ENCODE measurements at regions not wholly inside any gene's neighbourhood (a gene's known extent, or its start where the extent isn't known, plus 50 kb on each side); places are given as distances from the start of the nearest gene placed in this dataset.
A peak's percentile ranks its signal among the peaks of the same experiment; 100 is the strongest.

- no peak for DNase-seq (ENCODE audit: low read depth in 1 of 2, low spot score in 1 of 2)
- no peak overlapping the region for H3K4me3 ChIP-seq
- no peaks in the 10 kb centered on the region for H3K4me1 ChIP-seq (ENCODE audit: low read depth)
- TF ChIP-seq CTCF (IDR thresholded peaks at IDR 0.05; ENCODE audit: low read depth, low read length), result no peak
- no peaks in the 10 kb centered on the region for H3K9me3 ChIP-seq (ENCODE audit: low read depth)
- no peaks in the 10 kb centered on the region for H3K36me3 ChIP-seq
- no peaks in the 10 kb centered on the region for H3K27me3 ChIP-seq
- H3K27ac ChIP-seq, result no peak overlapping the region
These were observed 695.7 kb downstream of the CENPC start for GRCh38 chr4:66849596-66849995.

GRCh38 chr4:66842724-66843088 is 702.6 kb downstream of the CENPC start:
- no peak overlapping the region for H3K4me3 ChIP-seq
- TF ChIP-seq CTCF (IDR thresholded peaks at IDR 0.05; ENCODE audit: low read depth, low read length), result no peak
- H3K36me3 ChIP-seq, result no peaks in the 10 kb centered on the region

GRCh38 chr4:66842026-66842723 is 703.1 kb downstream of the CENPC start:
- no peaks in the 10 kb centered on the region for H3K9me3 ChIP-seq (ENCODE audit: low read depth)
- no peaks in the 10 kb centered on the region for H3K27me3 ChIP-seq
- H3K4me3 ChIP-seq, result no peak overlapping the region
- no peaks in the 10 kb centered on the region for H3K36me3 ChIP-seq
- no peak for TF ChIP-seq CTCF (IDR thresholded peaks at IDR 0.05; ENCODE audit: low read depth, low read length)
- H3K4me1 ChIP-seq (ENCODE audit: low read depth), result no peaks in the 10 kb centered on the region
- DNase-seq (ENCODE audit: low read depth in 1 of 2, low spot score in 1 of 2), result no peak
- H3K27ac ChIP-seq, result no peak overlapping the region

More at GRCh38 chr4:66842724-66843088, 702.6 kb downstream of the CENPC start:
- no peaks in the 10 kb centered on the region for H3K27me3 ChIP-seq
- DNase-seq (ENCODE audit: low read depth in 1 of 2, low spot score in 1 of 2), result no peak
- no peaks in the 10 kb centered on the region for H3K4me1 ChIP-seq (ENCODE audit: low read depth)
- no peaks in the 10 kb centered on the region for H3K9me3 ChIP-seq (ENCODE audit: low read depth)
- H3K27ac ChIP-seq, result no peak overlapping the region

- TF ChIP-seq CTCF (IDR thresholded peaks at IDR 0.05; ENCODE audit: low read depth, low read length), result no peak
- DNase-seq (ENCODE audit: low read depth in 1 of 2, low spot score in 1 of 2), result no peak
- no peaks in the 10 kb centered on the region for H3K36me3 ChIP-seq
- H3K27me3 ChIP-seq, result no peaks in the 10 kb centered on the region
- H3K27ac ChIP-seq, result no peak overlapping the region
- H3K9me3 ChIP-seq (ENCODE audit: low read depth), result no peaks in the 10 kb centered on the region
- no peaks in the 10 kb centered on the region for H3K4me1 ChIP-seq (ENCODE audit: low read depth)
- no peak overlapping the region for H3K4me3 ChIP-seq
These were observed 705.1 kb downstream of the CENPC start for GRCh38 chr4:66840178-66840577.

GRCh38 chr4:66837279-66837922 is 707.9 kb downstream of the CENPC start:
- Histone ChIP-seq H3K4me1 (ENCODE audit: low read depth) (no peaks in the 10 kb centered on the region), H3K27ac (no peak overlapping the region), H3K4me3 (no peak overlapping the region), H3K27me3 (no peaks in the 10 kb centered on the region), H3K36me3 (no peaks in the 10 kb centered on the region), H3K9me3 (ENCODE audit: low read depth) (no peaks in the 10 kb centered on the region)
- peak in 1 of 2 donors; percentile 1 for DNase-seq (ENCODE audit: low read depth in 1 of 2, low spot score in 1 of 2)
- TF ChIP-seq CTCF (IDR thresholded peaks at IDR 0.05; ENCODE audit: low read depth, low read length), result no peak
